HCT116 (cell line): ENCODE measurements at regions not wholly inside any gene's neighbourhood (a gene's known extent, or its start where the extent isn't known, plus 50 kb on each side); places are given as distances from the start of the nearest gene placed in this dataset.

Source experiments
- ATAC-seq: fragments of 200-7000 bp; cut with Tn5 transposase; 2 replicates; pipeline ENCODE4 v1.9.1; 2020; ENCODE audit warnings: mild to moderate bottlenecking, moderate library complexity
- BruUV-seq: library from RNA; stranded (reverse); fragments of 400-500 nt; replicated peaks from 2 replicates; lab custom pipeline; 2021; lab: Mats Ljungman, UMichigan
- CTCF ChIA-PET: fragments of 300-600 bp; sonication (Branson Sonifier 250); formaldehyde crosslinking; loops from one replicate; lab custom pipeline; 2021; ENCODE audit warnings: antibody characterized with exemption; lab: Charles Lee
- POLR2A ChIA-PET: fragments of 300-600, 350-600 bp; sonication (Branson Sonifier 250); formaldehyde crosslinking; loops from one replicate; lab custom pipeline; 2021; ENCODE audit warnings: antibody characterized with exemption; lab: Charles Lee
- RAD21 ChIA-PET, 2 experiments: fragments of 300-600 bp; sonication (Branson Sonifier 250); formaldehyde crosslinking; loops; one replicate each; lab custom pipeline; 2023; ENCODE audit warnings: low total read pairs in 2 of 2; ENCODE audit not compliant: uncharacterized antibody in 2 of 2, unreplicated experiment in 2 of 2, low non-redundant PET in 1 of 2; lab: Charles Lee
- DNase-seq: peaks from one replicate; pipeline ENCODE4 v3.0.0-alpha.2; 2010; ENCODE audit warnings: low read depth, low spot score
- H2AFZ ChIP-seq: fragments of 200-600 bp; shearing (Covaris generic), sonication (generic); 2 replicates; pipeline ENCODE4 v1.6.1; 2017; ENCODE audit warnings: low read depth, mixed run types, mixed read lengths, antibody characterized with exemption, low read length; ENCODE audit not compliant: poor library complexity, severe bottlenecking
- H3K27ac ChIP-seq: 2 replicates; pipeline ENCODE4 v1.5.1; 2012; ENCODE audit warnings: low read depth, low read length
- H3K27me3 ChIP-seq: fragments of 200-600 bp; sonication (generic); 2 replicates; pipeline ENCODE4 v1.6.1; 2016; ENCODE audit warnings: mixed run types, low read length, mixed read lengths; ENCODE audit not compliant: insufficient read depth
- H3K36me3 ChIP-seq, 2 experiments: fragments of 200-500 bp in 1 of 2; fragments of 200-600 bp in 1 of 2; sonication (Bioruptor generic) in 1 of 2; sonication (generic) in 1 of 2; 2 replicates each; pipeline versions ENCODE4 v1.5.1 to v1.6.1; 2014 to 2016; ENCODE audit warnings: low read length in 2 of 2, inconsistent platforms in 1 of 2, mixed read lengths in 1 of 2, mixed run types in 1 of 2; ENCODE audit not compliant: insufficient read depth in 2 of 2, control insufficient read depth in 1 of 2
- H3K4me1 ChIP-seq, 2 experiments: fragments of 200-600 bp in 1 of 2; sonication (generic) in 1 of 2; 2 replicates each; pipeline versions ENCODE4 v1.5.1 to v1.6.1; 2012 to 2017; ENCODE audit warnings: low read length in 2 of 2, inconsistent platforms in 1 of 2, mild to moderate bottlenecking in 1 of 2, mixed read lengths in 1 of 2, mixed run types in 1 of 2, moderate library complexity in 1 of 2; ENCODE audit not compliant: insufficient read depth in 2 of 2, control insufficient read depth in 1 of 2
- H3K4me2 ChIP-seq: fragments of 200-600 bp; sonication (generic); 2 replicates; pipeline ENCODE4 v1.6.1; 2017; ENCODE audit warnings: mixed run types, low read length, mixed read lengths
- H3K4me3 ChIP-seq, 2 experiments: fragments of 200-600 bp in 1 of 2; sonication (generic) in 1 of 2; replicated peaks in 1 of 2; 2 replicates each; pipeline ENCODE4 v1.5.1; 2011 to 2016; ENCODE audit warnings: low read length in 2 of 2, control low read depth in 1 of 2, low read depth in 1 of 2, mild to moderate bottlenecking in 1 of 2, mixed read lengths in 1 of 2, mixed run types in 1 of 2
- H3K79me2 ChIP-seq: fragments of 200-600 bp; sonication (generic); 2 replicates; pipeline ENCODE4 v1.6.1; 2017; ENCODE audit warnings: mild to moderate bottlenecking, mixed run types, low read length, moderate library complexity, mixed read lengths; ENCODE audit not compliant: insufficient read depth
- H3K9ac ChIP-seq: fragments of 200-600 bp; sonication (generic); 2 replicates; pipeline ENCODE4 v1.6.1; 2016; ENCODE audit warnings: low read length, mixed read lengths
- H3K9me2 ChIP-seq: fragments of 200-600 bp; sonication (generic), shearing (Covaris generic); 2 replicates; pipeline ENCODE4 v1.6.1; 2017; ENCODE audit warnings: mixed run types, mild to moderate bottlenecking, moderate library complexity; ENCODE audit not compliant: insufficient read depth
- H3K9me3 ChIP-seq, 2 experiments: fragments of 200-500 bp in 1 of 2; fragments of 200-600 bp in 1 of 2; sonication (Bioruptor generic) in 1 of 2; sonication (generic) in 1 of 2; 2 replicates each; pipeline ENCODE4 v1.6.1; 2014 to 2017; ENCODE audit warnings: low read length in 2 of 2, mixed read lengths in 2 of 2, inconsistent platforms in 1 of 2, low read depth in 1 of 2, mild to moderate bottlenecking in 1 of 2, mixed run types in 1 of 2, moderate library complexity in 1 of 2; ENCODE audit not compliant: control insufficient read depth in 1 of 2, insufficient read depth in 1 of 2
- H4K20me1 ChIP-seq: fragments of 200-600 bp; sonication (generic), shearing (Covaris generic); 2 replicates; pipeline ENCODE4 v1.6.1; 2017; ENCODE audit warnings: mixed run types, mild to moderate bottlenecking, moderate library complexity; ENCODE audit not compliant: insufficient read depth
- CTCF ChIP-seq, 3 experiments: fragments of 200-600 bp in 1 of 3; sonication (generic) in 1 of 3; IDR thresholded peaks in 2 of 3; conservative IDR thresholded peaks in 1 of 3; 2 replicates each; pipeline ENCODE4 v1.5.1; 2012 to 2017; ENCODE audit warnings: low read depth in 2 of 3, low read length in 2 of 3, antibody characterized with exemption in 1 of 3, borderline replicate concordance in 1 of 3, control low read depth in 1 of 3, mild to moderate bottlenecking in 1 of 3, mixed read lengths in 1 of 3, mixed run types in 1 of 3, moderate library complexity in 1 of 3; ENCODE audit not compliant: insufficient read depth in 1 of 3
- ELF1 ChIP-seq: IDR thresholded peaks from 2 replicates; pipeline ENCODE4 v1.6.1; 2012; ENCODE audit warnings: low read depth, borderline replicate concordance
- EZH2 ChIP-seq: fragments of 200-600 bp; sonication (generic); IDR thresholded peaks from 2 replicates; pipeline ENCODE4 v1.6.1; 2017; ENCODE audit warnings: antibody characterized with exemption, mixed run types
- EZH2phosphoT487 ChIP-seq: fragments of 200-600 bp; IDR thresholded peaks from 2 replicates; pipeline ENCODE4 v1.6.1; 2018; ENCODE audit warnings: antibody characterized with exemption, borderline replicate concordance
- JUND ChIP-seq: IDR thresholded peaks from 2 replicates; pipeline ENCODE4 v1.6.1; 2012
- POLR2A ChIP-seq: IDR thresholded peaks from 2 replicates; pipeline ENCODE4 v1.7.0; 2011; ENCODE audit warnings: borderline replicate concordance; ENCODE audit not compliant: insufficient read depth, insufficient read length; ENCODE audit errors: extremely low read depth
- POLR2AphosphoS5 ChIP-seq: IDR thresholded peaks from 2 replicates; pipeline ENCODE4 v1.6.1; 2011; ENCODE audit warnings: mild to moderate bottlenecking, low read depth, low read length, moderate library complexity
- RAD21 ChIP-seq: IDR thresholded peaks from 2 replicates; pipeline ENCODE4 v1.6.1; 2012; ENCODE audit warnings: low read depth, mild to moderate bottlenecking
- REST ChIP-seq: IDR thresholded peaks from 2 replicates; pipeline ENCODE4 v1.6.1; 2012; ENCODE audit warnings: low read depth
- SP1 ChIP-seq: IDR thresholded peaks from 2 replicates; pipeline ENCODE4 v1.6.1; 2012; ENCODE audit warnings: low read depth
- ZFX ChIP-seq: fragments of 450-650 bp; IDR thresholded peaks from 2 replicates; pipeline ENCODE4 v1.6.1; 2017
- ZNF274 ChIP-seq: fragments of 200-500 bp; sonication (Bioruptor generic); IDR thresholded peaks from 2 replicates; pipeline ENCODE4 v1.6.1; 2014; ENCODE audit warnings: mild to moderate bottlenecking, low read depth, low read length, inconsistent platforms
- intact Hi-C: fragments of 100-400 bp; cut with micrococcal nuclease; formaldehyde crosslinking; loops from 2 replicates; pipeline ENCODE4 v1.10.0; 2022

DNA sequence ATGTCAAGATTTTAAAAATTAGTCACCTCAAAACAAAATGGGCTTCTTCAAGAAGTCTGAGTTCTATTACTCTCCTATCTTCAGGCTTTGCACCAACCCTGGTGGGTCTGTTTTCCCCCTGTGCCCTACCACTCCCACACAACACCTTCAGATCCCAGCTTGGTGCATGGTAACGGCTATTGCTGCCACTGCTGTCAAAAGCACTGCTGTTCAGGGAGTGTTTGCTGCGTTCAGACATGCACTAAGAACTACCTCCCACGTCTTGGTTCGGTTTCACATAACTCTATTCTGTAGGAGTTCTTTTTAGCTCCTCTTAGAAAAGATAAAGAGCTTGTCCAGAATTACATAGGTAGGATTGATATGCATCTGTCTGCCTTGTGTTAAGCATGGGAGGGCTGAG is 799.2 kb downstream of the NR2F2 start (continued):
- no peak for TF ChIP-seq REST
- TF ChIP-seq ELF1: no peak

DNA sequence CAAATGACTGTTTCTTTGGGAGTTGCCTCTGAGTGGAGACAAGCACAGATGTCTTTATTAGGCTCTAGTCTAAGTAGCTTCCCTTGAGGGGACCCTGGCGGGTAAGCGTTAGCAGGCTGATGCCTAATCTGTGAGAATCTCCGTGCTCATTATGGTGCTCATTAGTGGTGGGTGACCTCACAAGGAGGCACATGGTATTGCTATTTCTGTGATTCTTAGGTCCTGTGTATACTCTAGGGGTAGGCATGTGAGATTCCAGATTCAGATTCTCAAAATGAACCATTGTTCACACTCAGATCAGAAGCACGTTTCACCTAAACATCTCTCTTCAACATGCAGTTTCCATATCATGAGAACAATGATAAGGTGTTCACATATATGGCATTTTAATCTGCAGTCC is 809.7 kb downstream of the NR2F2 start:
- H2AFZ ChIP-seq: no peak overlapping the region
- ChIA-PET POLR2A (no interaction called here), CTCF (no interaction called here), RAD21 (no interaction called here)
- no peaks in the 10 kb centered on the region for H3K27me3 ChIP-seq
- peaks cover 0 to under 1% of the 10 kb centered on the region in 2 experiments; a peak in 3 of 4 replicates for H3K9me3 ChIP-seq
- no TSS peak for BruUV-seq
- intact Hi-C loops: no loop called here
- ATAC-seq: no peak
- TF ChIP-seq SP1: no peak
- TF ChIP-seq POLR2AphosphoS5: no peak
- TF ChIP-seq ZFX: no peak
- TF ChIP-seq EZH2phosphoT487: no peak
- no peak for TF ChIP-seq JUND
- TF ChIP-seq POLR2A: no peak
- TF ChIP-seq EZH2: no peak
- no peak for TF ChIP-seq CTCF (IDR thresholded peaks at IDR 0.05 in 2 of 3, conservative IDR thresholded peaks at IDR 0.05 in 1 of 3; ENCODE audit: borderline replicate concordance in 1 of 3, insufficient read depth in 1 of 3, low read depth in 2 of 3, low read length in 2 of 3)
- no peak for TF ChIP-seq ZNF274
- TF ChIP-seq RAD21: no peak
- H3K4me3 ChIP-seq: no peak overlapping the region
- no peak overlapping the region for H3K27ac ChIP-seq
- no peaks in the 10 kb centered on the region for H3K36me3 ChIP-seq
- H3K79me2 ChIP-seq: no peaks in the 10 kb centered on the region
- H3K4me2 ChIP-seq: no peak overlapping the region
- H3K9me2 ChIP-seq: no peaks in the 10 kb centered on the region
- no peak for DNase-seq
- no peaks in the 10 kb centered on the region for H4K20me1 ChIP-seq
- no peak overlapping the region for H3K9ac ChIP-seq
- H3K4me1 ChIP-seq: no peaks in the 10 kb centered on the region
